ENCODE measurements at regions not wholly inside any gene's neighbourhood (a gene's known extent, or its start where the extent isn't known, plus 50 kb on each side); places are given as distances from the start of the nearest gene placed in this dataset.
"Not testable (repeated sequence)": the region's sequence is repeated elsewhere in the genome, so short reads cannot be mapped to it uniquely, and the experiment has no call there.

DNA sequence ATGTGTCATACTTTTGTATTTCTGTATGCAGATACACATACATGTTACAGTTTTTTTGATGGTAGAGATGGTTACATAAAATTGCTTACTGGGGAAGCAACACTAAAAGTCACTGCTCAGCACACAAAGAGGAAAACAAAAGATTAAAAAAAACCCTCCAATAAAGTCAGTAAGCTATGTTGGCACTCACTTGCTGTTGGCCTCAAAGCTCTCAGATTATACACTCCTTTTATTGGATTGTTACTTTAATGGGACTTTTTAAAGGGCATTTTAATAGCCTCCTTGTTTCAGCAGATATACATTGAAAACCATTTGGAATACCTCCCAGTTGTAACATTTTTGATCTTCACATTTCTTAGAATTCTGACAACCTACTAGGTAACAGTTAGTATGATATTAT, 222.0 kb upstream of the HHIP start:
- in situ Hi-C loops (cut with HindIII; ENCODE audit: low pct_ligation_motif_present, low pct_unique_long_range_greater_than_20kb, low sequenced_read_pairs): no loop called here
- no peak for DNase-seq

DNA sequence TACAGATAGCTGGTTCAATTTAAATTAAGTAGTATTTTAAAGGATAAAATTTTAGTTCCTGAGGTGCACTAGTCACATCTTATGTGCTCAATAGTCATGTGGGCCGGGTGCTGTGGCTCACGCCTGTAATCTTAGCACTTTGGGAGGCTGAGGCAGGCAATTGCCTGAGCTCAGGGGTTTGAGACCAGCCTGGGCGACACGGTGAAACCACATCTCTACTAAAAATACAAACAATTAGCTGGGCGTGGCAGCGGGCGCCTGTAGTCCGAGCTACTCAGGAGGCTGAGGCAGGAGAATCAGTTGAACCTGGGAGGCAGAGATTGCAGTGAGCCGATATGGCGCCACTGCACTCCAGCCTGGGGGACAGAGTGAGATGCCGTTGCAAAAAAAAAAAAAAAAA, 219.9 kb upstream of the HHIP start:
- in situ Hi-C loops (cut with HindIII; ENCODE audit: low pct_ligation_motif_present, low pct_unique_long_range_greater_than_20kb, low sequenced_read_pairs); DNase-seq: not testable (repeated sequence)

DNA sequence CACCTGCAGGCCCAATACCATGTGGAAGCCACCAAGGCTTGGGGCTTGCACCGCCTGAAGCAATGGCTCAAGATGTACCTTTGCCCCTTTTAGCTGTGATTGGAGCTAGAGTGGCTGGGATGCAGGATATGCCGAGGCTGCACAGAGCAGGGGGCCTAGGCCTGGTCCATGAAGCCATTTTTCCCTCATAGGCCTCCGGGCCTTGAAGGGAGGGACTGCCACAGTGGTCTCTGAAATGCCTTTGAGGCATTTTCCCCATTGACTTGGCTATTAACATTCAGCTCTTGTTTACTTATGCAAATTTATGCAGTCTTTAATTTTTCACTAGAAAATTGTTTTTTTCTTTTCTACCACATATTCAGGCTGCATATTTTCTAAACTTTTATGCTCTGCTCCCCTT, 203.2 kb upstream of the HHIP start:
- no peak for DNase-seq
- in situ Hi-C loops (cut with HindIII; ENCODE audit: low pct_ligation_motif_present, low pct_unique_long_range_greater_than_20kb, low sequenced_read_pairs): no loop called here

DNA sequence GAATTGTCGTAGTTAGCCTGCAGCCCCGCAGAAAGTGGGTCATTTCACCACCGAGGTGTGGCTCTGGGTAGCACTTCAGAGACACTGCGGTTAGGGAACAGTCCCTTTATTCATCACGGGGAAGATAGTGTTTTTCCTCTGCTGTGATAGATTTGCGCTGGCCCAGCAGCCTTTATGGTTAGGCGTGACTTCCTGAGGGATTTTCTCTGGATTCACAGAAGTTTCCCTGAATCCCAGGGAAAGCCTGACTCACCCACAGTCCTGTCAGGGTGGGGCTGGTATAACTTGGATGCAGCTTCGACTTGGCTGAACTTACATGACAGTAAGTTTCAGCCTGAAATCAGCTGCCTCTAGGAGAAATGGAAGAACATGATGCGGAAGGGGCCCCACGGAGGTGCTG, 196.3 kb upstream of the HHIP start:
- DNase-seq: no peak
- in situ Hi-C loops (cut with HindIII; ENCODE audit: low pct_ligation_motif_present, low pct_unique_long_range_greater_than_20kb, low sequenced_read_pairs): no loop called here

DNA sequence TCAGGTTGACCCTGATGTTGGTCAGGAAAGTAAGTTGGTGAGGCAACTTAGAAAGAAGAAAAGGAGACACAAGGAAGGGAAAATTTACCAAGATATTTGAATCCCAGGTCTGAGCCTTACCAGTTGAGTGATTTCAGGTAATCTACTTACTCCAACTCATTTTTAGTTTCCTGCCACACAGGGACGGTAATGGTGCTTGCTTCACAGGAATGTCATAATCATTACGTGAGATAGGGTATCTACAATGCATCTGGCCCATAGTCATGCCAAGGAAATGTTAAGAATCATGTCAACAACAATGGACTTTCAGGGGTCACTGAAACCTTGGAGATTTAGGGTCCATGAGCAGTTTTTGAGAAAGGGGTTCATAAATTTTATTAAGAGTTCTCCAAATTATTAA, 195.4 kb upstream of the HHIP start:
- in situ Hi-C loops (cut with HindIII; ENCODE audit: low pct_ligation_motif_present, low pct_unique_long_range_greater_than_20kb, low sequenced_read_pairs): no loop called here
- DNase-seq: no peak

DNA sequence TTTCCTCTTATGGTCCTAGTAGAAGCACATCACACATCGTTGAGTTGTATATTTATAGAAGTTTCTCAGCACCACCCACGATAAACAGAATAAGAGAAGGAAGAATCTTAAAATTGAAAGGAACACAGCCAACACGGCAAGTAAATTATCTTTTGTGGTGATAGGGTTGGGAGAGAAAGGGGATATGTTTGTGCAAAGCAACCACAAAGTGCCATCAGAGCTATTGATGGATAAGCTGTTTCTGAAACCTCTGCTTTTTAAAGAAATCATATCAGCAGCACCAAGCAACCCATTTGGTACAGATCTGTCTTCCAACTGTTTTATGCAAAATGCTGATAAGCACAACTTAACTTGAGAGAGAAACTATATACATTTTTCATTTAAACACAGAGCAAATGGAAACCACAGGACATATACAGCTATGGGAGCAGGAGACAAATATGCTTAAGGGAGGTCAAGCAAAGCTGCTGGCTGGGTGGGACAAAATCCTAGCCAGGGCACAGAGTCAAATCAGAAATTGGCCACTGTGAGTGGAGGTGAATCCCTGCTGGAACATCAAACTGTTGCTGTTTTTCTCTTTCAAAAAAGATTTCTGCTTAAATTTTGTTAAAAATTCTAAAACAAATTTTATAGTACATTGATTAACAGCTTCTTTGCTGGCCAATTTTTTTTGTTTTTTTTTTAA, 194.0 kb upstream of the HHIP start:
- DNase-seq: no peak
- in situ Hi-C loops (cut with HindIII; ENCODE audit: low pct_ligation_motif_present, low pct_unique_long_range_greater_than_20kb, low sequenced_read_pairs): no loop called here

DNA sequence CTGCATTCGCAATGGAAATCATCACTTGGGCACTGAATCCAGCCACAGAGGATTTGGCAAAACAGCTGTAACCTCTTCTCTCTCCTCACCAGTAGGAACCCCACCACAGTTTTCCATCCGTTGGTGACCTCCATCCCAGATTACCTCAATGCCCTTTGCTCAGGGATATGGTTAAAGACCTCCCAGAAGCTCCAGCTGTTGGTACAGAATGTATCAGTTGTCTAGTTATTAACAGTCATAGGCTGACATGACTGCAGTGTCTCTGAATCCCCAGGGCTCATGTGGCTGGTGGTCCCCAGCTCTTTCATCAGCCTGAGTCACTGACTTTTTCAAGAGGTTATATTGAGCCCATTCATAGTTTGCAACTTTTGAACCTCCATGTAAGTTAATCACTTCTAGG, 189.8 kb upstream of the HHIP start:
- in situ Hi-C loops (cut with HindIII; ENCODE audit: low pct_ligation_motif_present, low pct_unique_long_range_greater_than_20kb, low sequenced_read_pairs): no loop called here
- no peak for DNase-seq

DNA sequence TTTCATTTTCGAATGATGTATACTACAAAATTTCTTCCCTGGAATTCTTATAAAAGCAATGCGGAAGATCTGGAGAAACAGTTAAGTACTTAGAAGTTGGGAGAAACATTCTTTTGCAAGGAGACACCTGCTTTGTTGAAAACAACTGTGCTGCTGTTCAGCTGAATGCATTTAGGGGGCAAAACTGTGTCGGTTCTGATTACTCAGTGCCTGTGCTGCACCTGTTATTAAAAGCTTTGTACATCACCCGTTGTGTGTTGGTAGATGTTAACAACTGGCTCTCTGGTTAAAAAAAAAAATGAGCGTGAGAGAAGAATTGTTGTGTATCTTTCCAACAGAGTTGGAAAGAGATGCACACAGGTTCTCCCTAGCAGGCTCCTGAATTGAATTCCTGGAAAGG, 184.1 kb upstream of the HHIP start:
- no peak for DNase-seq
- in situ Hi-C loops (cut with HindIII; ENCODE audit: low pct_ligation_motif_present, low pct_unique_long_range_greater_than_20kb, low sequenced_read_pairs): no loop called here

DNA sequence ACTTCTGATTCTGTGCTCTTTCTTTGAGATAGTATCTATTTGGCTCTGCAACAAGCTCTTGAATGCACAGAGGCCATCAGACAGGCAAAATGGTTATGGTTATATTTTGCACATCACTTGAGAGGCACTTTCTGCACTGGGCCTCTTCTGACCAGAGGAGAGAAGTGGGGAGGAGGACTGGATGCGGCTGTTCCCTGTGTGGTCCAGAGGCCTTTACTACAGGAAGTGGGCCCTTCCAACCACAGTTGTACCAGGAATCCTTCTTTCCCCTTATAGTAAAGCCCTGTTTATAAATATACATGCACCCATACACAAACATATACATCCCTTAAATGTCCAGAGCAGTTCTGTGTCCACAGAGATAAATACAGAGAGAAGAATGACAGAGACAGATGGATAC, 182.7 kb upstream of the HHIP start:
- no peak for DNase-seq
- in situ Hi-C loops (cut with HindIII; ENCODE audit: low pct_ligation_motif_present, low pct_unique_long_range_greater_than_20kb, low sequenced_read_pairs): no loop called here

DNA sequence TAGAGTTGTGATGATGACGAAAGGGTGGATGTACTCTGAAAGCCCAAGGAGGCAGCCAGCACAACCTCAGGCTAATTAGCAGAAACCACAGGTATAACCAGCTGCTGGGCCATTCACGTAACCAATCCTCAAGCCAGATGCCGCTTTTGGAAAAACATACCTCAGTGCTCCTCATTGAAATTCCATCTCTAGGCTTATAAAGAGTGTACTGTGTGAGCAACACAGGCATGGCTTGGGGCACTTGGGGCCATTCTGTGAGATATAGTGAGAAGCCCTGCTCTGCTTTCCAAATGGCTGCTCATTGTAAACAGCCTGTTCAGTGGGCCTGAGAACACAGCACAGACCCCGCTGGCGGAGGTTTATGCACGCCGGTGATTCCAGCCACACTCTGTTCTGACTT, 182.1 kb upstream of the HHIP start:
- DNase-seq: no peak
- in situ Hi-C loops (cut with HindIII; ENCODE audit: low pct_ligation_motif_present, low pct_unique_long_range_greater_than_20kb, low sequenced_read_pairs): no loop called here

DNA sequence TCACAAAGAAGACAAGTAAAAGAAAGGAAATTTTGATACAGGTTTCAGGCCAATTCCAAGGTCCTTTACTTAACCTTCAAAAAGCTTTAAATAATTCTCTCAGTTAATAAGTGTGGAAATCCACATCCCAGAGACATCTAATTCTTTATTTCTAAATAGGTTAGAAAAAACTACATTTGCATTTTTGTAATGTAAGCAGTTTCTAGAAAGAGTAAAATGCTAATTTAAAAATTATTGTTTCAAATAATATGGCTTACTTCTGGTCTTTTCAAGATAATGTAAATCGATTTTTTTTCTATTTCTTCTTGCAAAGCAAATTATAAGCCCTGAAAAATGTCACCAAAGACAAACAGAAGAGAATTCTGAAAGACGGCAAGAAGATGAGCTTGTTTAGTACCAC, 180.4 kb upstream of the HHIP start:
- in situ Hi-C loops (cut with HindIII; ENCODE audit: low pct_ligation_motif_present, low pct_unique_long_range_greater_than_20kb, low sequenced_read_pairs): no loop called here
- no peak for DNase-seq

DNA sequence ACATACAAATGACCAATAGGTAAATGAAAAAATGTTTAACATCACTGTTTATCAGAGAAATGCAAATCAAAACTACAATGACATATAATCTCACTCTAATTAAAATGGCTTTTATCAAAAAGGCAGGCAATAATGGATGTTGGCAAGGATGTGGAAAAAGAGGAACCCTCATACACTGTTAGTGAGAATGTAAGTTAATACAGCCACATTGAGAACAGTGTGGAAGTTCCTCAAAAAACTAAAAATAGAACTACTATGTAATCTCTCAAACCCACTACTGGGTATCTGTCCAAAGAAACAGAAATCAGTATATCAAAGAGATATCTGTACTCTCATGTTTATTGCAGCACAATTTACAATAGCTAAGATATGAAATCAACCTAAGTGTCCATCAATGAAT, 165.9 kb upstream of the HHIP start:
- in situ Hi-C loops (cut with HindIII; ENCODE audit: low pct_ligation_motif_present, low pct_unique_long_range_greater_than_20kb, low sequenced_read_pairs): no loop called here
- DNase-seq: no peak

DNA sequence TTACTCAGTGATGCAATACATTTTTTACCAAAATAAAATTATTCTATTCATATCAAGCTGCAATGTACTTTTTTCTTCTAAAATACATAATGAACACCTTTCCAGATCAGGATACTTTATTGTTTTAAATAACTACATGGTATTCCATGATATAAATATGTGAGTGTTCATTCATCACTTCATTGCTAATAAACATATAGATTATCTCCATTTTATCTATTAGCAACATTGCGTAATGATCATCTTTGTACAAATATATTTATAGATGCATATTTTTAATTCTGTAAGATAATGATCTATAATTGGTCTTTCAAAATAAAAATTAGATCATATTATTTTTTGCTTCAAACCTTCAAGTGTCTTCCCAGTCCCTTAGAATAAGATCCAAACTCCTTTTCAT, 156.1 kb upstream of the HHIP start:
- in situ Hi-C loops (cut with HindIII; ENCODE audit: low pct_ligation_motif_present, low pct_unique_long_range_greater_than_20kb, low sequenced_read_pairs): no loop called here
- DNase-seq: no peak

DNA sequence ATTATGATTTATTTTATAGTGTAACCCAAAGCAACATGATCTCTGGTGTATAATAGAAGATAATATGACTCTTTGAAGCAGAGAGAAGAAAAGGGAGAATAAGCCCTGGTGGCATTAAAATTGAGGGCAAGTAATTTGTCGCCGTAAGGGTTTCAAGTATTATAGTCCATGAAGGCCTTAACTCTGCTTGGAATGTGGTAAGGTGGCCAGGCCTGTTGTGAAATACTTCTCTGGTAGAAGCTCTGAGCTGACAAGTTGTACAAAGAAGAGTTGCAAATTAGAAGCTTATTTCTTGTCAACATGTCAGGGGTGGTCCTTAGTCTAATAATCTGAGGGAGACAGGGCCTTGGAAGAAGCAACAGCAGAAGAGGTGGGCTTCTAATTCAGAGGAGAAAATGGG, 151.7 kb upstream of the HHIP start:
- in situ Hi-C loops (cut with HindIII; ENCODE audit: low pct_ligation_motif_present, low pct_unique_long_range_greater_than_20kb, low sequenced_read_pairs): no loop called here
- no peak for DNase-seq

DNA sequence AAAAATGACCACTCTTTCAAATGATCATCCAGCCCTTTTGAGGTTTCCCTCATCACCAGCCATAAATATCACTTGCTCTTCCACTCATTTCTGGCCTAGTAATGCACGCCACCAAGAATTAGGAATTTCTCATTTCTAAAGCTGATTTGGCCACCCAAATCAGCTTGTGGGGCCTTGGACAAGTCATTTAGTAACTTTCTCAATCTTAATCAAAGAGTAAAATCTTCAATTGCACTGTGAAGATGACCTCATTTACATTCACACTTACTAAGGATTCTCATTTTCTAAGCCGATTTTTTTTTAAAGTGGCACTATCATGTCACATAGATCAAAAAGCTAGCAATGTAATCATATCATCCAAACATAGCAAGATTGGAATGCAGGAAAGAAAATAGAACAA, 150.0 kb upstream of the HHIP start:
- DNase-seq: no peak
- in situ Hi-C loops (cut with HindIII; ENCODE audit: low pct_ligation_motif_present, low pct_unique_long_range_greater_than_20kb, low sequenced_read_pairs): no loop called here

DNA sequence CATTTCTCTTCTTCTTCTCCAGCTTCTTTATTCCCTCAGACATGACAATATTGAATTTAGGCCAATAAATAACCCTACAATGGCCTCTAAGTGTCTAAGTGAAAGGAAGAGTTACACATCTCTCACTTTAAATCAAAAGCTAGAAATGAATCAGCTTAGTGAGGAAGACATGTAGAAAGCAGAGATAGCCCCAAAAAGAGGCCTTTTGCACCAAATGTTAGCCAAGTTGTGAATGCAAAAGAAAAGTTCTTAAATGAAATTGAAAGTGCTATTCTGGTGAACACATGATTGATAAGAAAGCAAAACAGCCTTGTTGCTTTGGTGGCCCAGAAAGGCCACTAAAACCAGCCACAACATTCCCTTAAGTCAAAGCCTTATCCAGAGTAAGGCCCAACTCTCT, 146.2 kb upstream of the HHIP start:
- in situ Hi-C loops (cut with HindIII; ENCODE audit: low pct_ligation_motif_present, low pct_unique_long_range_greater_than_20kb, low sequenced_read_pairs): no loop called here
- DNase-seq: no peak

DNA sequence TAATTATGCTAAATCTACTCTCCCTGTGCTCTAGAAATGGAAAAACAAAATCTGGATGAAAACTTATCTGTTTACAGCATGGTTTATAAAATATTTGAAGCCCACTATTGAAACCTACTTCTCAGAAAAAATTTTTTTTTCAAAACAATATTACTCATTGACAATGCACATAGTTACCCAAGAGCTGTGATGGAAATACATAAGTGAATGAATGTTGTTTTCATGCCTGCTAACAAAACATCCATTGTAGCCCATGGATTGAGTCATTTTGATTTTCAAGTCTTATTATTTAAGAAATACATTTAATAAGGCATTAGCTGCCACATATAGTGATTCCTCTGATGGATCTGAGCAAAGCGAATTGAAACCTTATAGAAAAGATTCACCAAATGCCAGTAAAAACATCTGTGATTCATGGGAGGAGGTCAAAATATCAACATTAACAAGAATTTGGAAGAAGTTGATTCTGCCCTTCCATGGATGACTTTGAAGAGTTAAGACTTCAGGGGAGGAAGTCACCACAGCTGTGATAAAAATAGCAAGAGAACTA, 144.7 kb upstream of the HHIP start:
- in situ Hi-C loops (cut with HindIII; ENCODE audit: low pct_ligation_motif_present, low pct_unique_long_range_greater_than_20kb, low sequenced_read_pairs): no loop called here
- DNase-seq: no peak

DNA sequence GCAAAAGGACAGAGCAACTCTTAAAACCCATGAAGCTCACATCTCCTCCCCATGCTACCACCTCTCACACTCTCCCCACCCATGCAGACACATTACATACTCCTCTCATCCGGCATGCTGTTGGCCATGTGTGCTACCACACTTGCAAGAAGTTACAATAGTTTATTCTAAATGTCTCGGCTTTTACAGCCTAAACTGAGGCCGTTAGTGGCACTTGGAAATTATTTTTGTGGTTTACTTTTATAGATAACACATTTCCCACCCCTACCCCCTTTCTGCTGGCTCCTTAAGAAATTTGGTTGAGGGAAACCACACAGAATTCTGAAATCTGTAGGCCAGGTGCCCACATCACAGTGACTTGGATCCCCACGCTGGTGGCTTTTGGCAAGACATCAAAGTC, 141.1 kb upstream of the HHIP start:
- in situ Hi-C loops (cut with HindIII; ENCODE audit: low pct_ligation_motif_present, low pct_unique_long_range_greater_than_20kb, low sequenced_read_pairs): no loop called here
- no peak for DNase-seq

DNA sequence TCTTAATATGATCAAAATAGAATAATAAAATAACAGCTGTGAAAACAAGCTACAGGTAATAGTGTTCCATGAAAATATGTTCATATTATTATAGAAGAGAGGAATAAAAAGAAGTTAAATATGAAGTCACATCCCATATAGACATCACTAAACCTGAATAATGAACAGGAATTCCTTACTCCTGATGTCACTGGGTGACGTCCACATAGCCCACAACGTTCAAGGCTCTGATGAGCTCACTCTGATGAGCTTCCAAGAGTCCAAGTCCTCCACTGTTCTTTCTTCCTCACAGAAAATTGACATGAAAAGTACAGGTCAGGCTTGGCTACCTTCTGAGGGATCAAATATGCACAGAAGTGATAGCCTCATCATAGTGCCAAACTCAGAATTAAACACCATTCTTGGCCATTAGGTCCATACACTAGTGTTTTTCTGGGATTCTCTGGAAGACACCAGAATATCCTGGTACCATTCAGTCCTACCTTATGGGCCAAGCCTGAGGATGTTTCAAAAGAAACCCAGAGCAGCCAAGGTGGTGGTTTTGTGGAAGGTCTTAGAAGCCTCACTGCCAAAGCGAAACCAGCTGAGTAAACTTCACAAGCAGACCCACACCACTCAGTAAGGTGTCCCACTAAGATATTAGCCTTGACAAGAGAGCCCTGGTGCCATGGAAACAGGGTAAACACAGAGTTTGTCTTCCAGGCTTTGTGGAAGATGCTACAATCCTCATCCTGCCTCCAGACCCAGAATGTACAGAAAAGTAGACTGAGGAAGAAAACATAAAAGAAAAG, 138.4 kb upstream of the HHIP start:
- no peak for DNase-seq
- in situ Hi-C loops (cut with HindIII; ENCODE audit: low pct_ligation_motif_present, low pct_unique_long_range_greater_than_20kb, low sequenced_read_pairs): no loop called here

Measured in ACHN (cell line).